Activated CD4-positive, alpha-beta T cell treated with anti-CD3 and anti-CD28 coated beads, Interleukin-2, amount 50 U/mL, for 1 hour (primary cell): ENCODE measurements at regions not wholly inside any gene's neighbourhood (a gene's known extent, or its start where the extent isn't known, plus 50 kb on each side); places are given as distances from the start of the nearest gene placed in this dataset.

Source experiments
- DNase-seq: peaks from one replicate; pipeline ENCODE4 v3.0.0-alpha.2; 2020

GRCh38 chr3:82938821-82939328, 1177.4 kb upstream of the GBE1 start:
- no peak for DNase-seq

GRCh38 chr3:82927309-82928253, 1166.1 kb upstream of the GBE1 start:
- DNase-seq: no peak

- DNase-seq: no peak
Observed at GRCh38 chr3:82891028-82891427, 1129.6 kb upstream of the GBE1 start.

- no peak for DNase-seq
Observed at GRCh38 chr3:82883072-82883471, 1121.6 kb upstream of the GBE1 start.

GRCh38 chr3:82875401-82875800, 1114.0 kb upstream of the GBE1 start:
- no peak for DNase-seq

- DNase-seq: no peak
Observed at GRCh38 chr3:82839871-82840270, 1078.4 kb upstream of the GBE1 start.

- DNase-seq: no peak
Observed at GRCh38 chr3:82834098-82834497, 1072.7 kb upstream of the GBE1 start.

- DNase-seq: no peak
Observed at GRCh38 chr3:82824491-82824890, 1063.0 kb upstream of the GBE1 start.

GRCh38 chr3:82816086-82816485, 1054.6 kb upstream of the GBE1 start:
- DNase-seq: no peak

GRCh38 chr3:82815417-82816058, 1054.1 kb upstream of the GBE1 start:
- no peak for DNase-seq

GRCh38 chr3:82814660-82815059, 1053.2 kb upstream of the GBE1 start:
- no peak for DNase-seq

- no peak for DNase-seq
Observed at GRCh38 chr3:82807781-82808180, 1046.3 kb upstream of the GBE1 start.

GRCh38 chr3:82802501-82802900, 1041.1 kb upstream of the GBE1 start:
- DNase-seq: no peak

- DNase-seq: no peak
Observed at GRCh38 chr3:82800248-82800647, 1038.8 kb upstream of the GBE1 start.

GRCh38 chr3:82796765-82797164, 1035.3 kb upstream of the GBE1 start:
- DNase-seq: no peak

GRCh38 chr3:82791241-82791640, 1029.8 kb upstream of the GBE1 start:
- DNase-seq: no peak

GRCh38 chr3:82790307-82791097, 1029.1 kb upstream of the GBE1 start:
- no peak for DNase-seq

GRCh38 chr3:82783194-82783593, 1021.7 kb upstream of the GBE1 start:
- no peak for DNase-seq

- DNase-seq: no peak
Observed at GRCh38 chr3:82773207-82773606, 1011.8 kb upstream of the GBE1 start.

GRCh38 chr3:82764521-82764920, 1003.1 kb upstream of the GBE1 start:
- no peak for DNase-seq

GRCh38 chr3:82761858-82762257, 1000.4 kb upstream of the GBE1 start:
- DNase-seq: no peak

- no peak for DNase-seq
Observed at GRCh38 chr3:82745544-82745943, 984.1 kb upstream of the GBE1 start.

- no peak for DNase-seq
Observed at GRCh38 chr3:82743196-82743595, 981.8 kb upstream of the GBE1 start.
